Effector CD4-positive, alpha-beta T cell (primary cell): ENCODE measurements at regions not wholly inside any gene's neighbourhood (a gene's known extent, or its start where the extent isn't known, plus 50 kb on each side); places are given as distances from the start of the nearest gene placed in this dataset.

Experiments
- DNase-seq: peaks from one replicate; pipeline ENCODE4 v3.0.0-alpha.2; 2020

DNA sequence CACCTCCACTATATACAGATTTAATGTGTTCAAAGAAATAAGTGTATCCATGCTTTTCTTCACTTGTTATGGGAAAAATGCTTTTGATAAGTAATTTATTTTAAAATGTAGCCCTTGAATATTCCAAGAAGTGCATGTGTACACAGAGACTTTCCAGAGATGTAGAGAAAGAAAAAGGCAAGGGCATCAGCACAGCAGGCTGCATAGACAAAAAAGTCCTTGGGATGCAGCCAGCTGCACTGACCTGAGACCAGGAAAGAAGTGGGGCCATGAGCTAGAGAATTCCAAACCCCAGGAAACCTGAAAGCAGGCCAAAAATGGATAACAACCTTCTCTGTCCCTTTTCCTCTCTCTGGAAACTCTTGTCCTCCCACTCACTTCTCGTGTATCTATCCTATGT lies 51.6 kb upstream of the PRDM8 start:
- DNase-seq, result no peak

DNA sequence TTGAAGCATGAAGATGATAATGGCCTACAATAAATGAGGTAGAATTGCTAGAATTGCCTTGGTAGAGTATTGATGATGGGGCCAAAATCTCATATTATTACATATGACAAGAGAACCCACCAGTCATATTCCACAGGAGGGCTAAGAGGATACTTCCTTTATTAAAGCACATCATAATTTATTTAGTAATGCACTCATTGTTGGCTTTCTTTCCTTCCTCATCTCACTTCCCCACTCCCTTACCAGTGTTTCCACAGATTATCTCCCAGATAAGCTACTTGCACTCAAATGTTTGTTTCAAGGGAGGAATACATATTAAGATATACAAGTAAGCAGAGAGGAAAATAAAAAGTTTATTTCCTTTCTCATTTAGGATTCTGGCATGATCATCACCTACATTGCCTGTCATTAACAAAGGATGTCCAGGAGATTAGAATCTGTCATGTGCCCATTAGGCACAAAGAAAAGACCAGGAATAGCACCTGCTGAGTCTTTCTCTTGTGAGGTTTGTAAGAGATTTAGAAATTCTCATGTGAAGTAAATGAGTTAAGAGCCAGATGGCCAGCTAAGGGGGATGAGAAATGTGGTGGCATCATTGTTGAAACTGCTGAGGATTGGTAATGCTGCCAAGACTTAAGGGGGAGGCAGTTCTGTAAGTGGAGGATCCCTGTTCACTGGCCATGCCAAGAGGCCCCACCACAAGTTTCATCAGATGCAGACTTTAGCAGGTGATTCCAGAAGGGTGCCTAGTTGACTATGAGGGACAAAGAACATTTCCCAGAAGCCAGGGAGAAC lies 52.4 kb upstream of the PRDM8 start:
- no peak for DNase-seq

DNA sequence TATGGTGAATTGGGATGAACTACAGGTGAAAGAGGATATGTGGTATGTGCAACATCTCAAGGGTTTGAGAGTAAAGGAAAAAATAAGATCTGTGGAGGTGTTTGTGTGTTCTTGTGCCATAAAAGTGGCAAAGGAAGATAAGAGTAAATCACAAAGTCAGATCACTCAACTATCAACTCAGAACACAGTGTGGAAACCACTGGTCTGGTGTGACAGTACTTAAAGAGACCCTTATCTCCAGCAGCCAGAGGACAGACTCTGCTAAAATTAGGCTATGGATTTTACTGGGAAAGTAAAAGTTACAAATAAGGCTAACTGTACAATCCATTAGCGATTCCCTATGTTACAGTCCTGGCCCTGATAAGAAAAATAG lies 54.0 kb upstream of the PRDM8 start:
- no peak for DNase-seq

DNA sequence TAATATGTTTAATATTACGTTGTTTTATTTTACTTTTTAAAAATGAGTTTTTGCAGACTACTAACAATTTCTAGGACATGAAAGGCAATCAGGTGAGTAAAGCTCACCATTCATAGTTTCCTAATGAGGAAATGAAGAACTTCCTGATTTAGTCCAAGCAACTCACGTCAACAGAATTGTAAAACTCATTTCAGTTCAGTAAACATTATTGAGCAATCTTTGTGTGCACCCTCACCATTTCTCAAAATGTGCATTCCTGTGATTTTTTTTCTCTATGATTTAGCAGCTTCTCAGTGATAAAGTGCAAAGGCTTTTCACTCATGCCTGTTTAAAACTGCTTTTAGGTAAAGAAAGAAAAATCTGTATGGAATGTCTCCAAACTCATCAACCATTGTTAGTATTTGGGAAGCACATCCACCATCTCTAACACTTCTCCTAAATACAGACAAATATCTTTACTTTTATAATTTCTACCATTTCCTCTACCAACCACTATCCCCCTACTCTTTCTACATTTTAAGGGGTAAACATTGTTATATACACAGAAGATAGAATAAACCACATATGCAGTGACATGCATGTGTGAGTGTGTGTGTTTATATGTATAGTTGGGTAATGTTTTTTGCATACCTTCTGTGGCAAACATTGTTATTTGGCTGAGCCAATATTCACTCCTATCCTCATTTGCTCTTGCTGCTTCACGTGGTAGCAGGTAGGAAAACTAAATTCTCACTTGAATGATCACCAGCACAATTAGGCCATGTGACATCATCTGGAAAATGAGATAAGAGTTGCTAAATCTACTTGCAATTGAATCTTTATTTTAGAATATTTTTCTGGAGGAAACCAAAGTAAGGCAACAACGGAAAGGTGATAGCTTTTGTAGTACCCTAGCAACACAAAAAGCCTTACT lies 54.7 kb upstream of the PRDM8 start:
- DNase-seq, result no peak

DNA sequence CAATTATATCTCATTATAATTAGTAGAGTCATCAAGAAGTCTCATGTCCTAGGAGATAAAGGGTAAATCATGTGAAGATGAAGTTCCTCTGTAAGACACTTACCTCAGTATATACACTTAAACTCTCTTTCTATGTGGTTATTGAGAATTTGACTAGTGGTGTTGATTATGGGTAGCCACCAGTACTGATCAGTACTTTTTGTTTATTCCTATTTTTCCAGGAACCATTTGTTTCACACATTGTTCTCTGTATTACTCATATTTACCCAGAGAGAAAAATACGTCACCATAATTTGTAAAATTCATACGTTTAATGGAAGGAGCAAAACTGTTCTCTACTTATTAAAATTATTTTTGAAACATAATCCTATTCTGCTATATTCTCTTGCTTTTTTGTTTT lies 55.8 kb upstream of the PRDM8 start:
- DNase-seq, result no peak

DNA sequence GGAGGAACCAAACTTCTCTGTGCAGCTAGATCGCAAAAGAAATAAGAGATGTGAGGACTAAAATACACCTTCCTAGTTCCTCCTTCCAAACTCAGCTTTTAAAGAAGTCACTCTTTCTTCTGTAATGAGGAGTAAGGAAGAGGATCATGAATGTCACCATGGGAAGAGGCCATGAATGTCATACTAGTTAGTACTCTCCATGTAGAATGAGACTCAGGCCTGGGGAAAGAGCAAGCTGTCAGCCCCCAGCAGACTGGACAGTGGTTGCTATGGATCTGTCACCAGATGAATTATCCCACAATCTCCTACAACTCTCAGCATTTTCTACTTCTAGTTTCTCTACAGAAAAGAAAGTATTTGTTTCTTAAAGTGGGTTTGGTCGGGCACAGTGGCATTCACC lies 57.1 kb upstream of the PRDM8 start:
- no peak for DNase-seq

DNA sequence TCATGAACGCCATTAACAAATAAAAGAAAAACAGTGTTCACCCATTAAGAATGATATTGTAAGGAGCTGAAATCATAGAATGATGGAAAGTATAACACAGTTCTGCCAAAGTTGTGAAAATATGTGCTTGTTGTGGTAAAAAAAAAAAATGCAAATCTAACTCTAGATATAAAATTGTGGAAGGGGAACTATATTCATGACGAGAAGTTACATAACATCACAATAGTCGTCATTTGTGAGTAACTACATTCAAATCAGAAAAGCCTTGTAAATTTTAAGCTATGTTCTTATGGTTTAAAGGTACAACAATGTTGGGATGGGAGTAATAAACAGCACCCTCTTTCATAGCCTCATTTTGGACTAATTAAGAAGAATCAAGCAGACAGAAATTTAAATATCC lies 57.6 kb upstream of the PRDM8 start:
- DNase-seq, result no peak

DNA sequence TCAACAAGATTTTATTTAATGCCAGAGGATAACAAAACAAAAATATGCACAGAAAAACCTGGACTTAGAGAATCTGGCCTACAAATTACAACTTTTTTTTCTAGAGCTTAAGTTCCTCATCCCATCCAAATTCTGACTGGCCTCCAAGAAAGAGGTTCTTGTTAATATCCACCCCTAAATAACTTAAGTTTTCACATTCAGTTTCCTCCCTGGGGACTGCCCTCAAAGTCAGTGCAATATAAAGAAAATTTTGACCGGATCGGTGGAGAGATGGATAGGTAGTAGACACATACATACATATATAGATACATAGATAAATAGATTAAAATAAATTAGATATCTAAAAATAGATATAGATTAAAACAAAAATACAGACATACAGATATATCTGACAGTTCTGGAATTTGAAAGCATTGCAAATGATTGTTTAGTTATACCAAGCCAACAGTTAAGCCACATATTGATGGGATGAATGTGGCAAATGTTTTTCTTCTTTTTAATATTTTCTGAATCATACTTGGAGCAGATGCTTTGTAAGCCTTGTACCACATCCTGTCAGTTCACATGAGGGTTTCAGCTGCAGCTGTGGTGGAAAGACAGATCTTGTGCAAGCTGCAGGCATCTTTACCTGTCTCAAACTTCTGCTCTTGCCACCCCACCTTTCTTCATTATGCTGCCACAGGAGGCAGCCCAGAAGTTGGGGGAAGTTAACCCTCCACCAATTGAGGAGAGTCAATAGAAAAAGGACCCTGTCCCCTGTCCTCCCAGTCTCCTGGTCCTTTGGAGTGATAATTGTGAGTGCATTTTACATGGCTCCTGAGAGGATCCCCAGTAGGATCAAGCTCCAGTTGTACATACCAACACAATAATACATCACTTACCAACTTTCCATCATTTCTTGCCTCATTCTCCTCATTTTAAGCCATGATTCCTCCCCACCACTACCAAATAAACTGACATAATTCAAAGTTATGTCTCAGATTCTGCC lies 58.5 kb upstream of the PRDM8 start:
- peak; percentile 44 for DNase-seq

DNA sequence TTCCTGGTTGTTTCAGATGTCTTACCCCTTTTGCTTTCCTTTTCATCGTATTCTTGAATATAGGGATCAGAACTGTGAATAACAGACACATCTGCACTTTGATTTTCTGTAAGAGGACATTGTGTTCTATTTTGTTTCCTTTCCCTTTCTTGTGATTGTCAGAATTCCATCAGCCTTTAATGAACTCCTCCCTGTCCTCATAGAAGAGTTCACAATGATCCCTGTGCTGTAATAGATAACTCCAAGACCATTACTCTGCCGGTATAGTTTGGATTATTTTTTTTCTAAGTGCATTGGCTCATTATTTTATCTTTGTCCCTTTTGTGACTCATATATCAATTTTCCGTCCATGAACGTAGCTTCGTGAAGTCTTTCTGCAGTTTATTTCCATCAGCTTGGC lies 59.7 kb upstream of the PRDM8 start:
- no peak for DNase-seq

DNA sequence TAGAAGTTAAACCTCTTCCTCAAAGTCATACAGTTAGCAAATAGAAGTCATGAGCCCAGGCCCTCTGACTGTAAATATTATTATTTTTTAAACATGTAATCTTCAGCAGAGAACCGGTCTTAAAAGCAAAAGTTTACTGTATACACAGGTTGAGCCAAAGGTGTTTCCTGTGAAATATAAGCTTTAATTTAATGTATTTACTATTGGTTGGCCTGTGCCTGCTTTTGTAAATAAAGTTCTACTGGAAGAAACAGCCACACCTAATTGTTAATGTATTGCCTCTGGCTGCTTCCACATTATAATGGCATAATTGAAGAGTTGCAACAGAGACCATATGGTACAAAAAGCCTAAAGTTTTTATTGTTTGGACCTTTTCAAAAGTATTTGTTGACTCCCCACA lies 61.0 kb upstream of the PRDM8 start:
- no peak for DNase-seq

DNA sequence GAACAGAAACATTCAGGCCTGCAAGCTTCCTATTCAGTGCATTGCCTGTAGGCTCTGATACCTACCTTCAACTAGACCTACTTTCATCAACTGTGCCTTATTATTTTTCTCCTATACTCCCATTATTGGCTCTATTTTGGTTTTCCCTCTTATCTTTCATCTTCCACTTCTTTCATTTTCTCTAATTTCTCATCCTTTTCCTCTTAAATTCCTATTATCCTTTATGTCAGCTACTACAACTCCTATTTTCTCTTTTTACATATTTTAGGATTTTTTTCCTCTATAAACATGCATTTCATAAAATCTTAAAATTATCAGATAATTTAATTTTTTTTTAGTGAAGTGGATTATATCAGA lies 61.6 kb upstream of the PRDM8 start:
- no peak for DNase-seq

DNA sequence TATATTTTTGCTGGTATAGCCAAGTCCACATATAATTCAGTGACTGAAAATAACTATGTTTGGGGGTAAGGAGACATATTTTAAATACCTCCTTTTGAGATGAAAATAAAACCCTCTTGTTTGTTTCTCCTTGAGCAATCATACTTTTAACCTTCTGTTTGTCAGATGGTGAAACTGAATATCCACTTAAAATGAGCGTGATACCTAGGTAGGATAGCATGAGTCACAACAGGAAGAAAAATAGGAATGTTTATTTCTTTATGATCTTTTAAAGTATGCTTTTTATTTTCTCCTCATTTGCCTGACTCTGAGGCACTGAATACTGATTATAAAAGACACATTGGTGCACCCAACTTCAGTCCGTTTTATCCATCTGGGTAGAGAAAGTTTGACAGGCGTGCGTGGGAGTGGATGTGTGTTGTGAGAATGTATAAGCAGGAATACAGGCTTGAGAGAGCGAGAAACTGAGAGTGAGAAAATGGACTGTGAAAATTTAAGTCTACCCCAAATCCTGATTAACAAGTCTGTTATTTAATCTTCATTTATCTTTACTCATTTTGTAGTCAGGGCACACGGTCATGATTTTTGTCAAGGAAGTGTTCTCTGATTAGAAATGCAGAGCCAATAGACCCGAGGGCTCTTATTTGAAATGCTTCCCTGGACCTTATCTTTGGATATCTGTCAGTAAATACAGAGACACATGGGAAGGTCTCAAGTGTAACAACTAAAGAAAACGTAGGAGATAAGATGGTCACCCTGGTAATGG lies 62.1 kb upstream of the ANTXR2 start:
- no peak for DNase-seq

DNA sequence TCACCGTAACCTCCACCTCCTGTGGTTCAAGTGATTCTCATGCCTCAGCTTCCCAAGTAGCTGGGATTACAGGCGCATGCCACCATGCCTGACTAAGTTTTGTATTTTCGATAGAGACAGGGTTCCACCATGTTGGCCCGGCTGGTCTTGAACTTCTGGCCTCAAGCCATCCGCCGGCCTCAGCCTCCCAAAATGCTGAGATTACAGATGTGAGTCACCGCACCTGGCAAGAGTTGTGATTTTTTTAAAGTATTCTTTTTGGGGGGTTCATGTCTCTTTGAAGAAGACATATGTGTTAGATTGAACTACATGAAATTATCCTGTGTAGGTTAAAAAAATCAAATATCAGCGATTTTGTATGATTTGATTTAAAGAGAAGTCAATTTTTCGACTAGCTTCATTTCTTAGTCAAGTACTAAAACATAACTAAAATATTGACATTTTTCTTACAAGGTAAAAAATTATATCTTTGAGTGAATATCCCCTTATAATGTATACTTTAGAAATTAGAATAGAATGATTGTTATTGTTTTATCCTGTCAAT lies 60.3 kb upstream of the ANTXR2 start:
- DNase-seq, result no peak

DNA sequence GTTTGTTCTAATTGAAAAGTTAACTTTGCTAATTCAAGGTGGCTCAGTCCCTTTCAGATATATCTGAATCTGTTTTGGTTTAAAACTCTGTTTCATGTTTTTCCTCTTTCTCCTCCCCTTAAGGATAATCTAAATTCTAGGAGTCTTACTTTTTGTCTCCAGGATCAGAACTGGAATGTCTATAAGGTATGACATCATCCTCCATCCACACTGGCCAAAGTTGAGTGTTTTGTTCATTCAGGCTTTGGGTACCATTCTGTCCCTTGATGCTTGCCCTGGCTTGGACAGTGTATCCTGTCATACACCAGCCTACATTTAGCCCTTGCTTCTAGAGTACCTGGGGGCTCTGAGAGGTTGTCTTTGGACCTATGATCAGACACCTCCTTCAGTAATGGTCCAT lies 56.8 kb upstream of the ANTXR2 start:
- no peak for DNase-seq

DNA sequence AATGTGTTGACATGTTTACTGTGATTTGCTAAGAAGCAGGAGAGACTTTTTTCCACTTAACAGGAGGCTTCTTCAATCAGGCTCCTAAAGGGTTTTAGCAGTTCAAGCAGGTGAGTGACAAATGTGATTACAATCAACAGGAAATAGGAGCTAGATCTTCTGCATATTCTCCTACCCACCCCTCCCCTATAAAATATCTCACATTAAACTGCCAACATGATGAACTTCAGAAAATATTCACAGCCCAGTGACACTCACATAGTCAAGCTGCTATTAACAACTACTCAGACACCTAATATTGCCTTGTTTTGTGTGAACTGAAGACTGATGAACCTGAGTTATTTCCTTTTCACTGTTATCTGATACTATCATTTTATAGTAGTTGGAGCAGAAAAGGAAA lies 55.9 kb upstream of the ANTXR2 start:
- DNase-seq, result no peak

DNA sequence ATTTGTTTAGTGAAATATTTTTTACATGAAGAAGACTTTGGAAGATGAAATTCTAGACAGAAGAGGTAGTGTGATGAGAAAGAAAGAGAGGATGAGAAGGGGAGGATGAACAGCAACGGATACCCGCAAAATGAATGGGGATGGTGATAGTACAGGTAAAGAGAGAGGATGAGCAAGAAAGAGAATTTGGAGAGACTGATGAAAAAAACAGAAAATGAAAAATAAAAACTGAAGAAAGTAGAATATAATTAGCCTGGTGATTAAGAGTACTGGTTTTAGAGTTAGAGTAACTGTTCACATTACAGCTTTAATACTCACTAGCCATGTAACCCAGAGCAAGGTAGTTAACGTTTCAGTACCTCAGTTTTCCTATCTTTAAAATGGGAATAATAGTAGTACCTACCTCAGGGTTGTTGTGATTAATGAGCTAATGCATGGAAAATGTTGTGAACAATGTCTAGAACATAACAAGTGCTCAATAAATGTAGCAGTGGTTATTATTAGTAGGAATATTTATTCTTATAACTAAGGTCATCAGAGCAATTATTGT lies 54.9 kb upstream of the ANTXR2 start:
- no peak for DNase-seq

DNA sequence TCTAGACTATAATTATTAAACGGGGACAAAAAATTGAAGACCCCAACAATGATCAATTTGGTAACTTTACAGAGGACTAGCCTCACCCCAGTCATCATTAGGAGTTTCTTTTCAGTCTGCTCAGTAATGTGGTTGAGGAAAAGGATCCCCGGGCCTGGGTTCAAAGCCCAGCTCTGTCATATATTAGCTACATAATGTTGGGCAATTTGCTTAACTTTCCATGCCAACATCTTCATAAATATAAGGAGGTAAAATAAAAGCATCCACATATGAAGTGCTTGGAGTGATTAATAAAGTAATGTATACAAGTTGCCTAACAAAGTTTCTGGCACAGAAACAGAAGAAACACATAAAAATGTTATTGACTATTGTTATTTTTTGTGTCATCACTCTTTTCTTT lies 53.4 kb upstream of the ANTXR2 start:
- DNase-seq, result no peak

DNA sequence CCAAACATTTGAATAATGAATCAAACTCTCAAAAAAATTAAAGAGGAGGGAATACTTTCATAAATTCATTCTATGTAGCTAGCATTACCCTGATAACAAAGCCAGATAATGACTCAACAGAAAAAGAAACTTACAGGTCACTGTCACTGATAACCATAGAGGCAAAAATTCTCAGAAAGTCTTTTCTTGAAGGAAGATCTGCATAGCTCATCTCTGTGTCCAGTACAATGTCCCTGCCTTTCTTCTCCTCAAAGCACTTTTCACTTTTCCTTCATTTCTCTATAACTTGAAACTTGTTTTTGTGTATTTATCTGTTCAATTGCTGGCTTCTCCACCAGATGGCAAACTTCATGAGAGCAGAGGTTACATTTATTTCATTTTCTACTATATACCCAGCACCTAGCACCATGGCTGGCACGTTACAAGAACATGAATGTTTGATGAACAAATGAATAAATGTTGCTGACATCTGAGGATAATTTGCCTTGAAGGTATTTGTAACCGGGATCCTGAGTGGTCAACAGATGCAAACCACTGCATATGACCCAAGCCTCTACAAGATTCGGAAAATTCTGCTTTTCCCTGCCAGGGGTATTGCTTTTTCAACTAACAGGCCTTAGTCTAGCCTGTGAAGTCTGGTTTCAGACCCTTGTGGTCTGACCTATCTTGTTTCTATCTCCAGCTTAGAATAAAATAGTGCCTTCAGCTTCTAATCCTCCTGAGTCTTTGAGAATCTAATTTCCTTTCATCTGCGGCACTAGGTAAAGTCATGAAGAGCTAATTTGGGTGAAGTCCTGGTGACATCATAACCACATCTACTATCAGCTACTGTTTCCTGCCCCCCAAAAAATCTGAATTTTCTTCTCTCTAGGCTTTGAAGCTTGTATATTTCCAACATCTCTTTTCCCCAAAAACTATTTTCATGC lies 52.5 kb upstream of the ANTXR2 start:
- peak; percentile 10 for DNase-seq

DNA sequence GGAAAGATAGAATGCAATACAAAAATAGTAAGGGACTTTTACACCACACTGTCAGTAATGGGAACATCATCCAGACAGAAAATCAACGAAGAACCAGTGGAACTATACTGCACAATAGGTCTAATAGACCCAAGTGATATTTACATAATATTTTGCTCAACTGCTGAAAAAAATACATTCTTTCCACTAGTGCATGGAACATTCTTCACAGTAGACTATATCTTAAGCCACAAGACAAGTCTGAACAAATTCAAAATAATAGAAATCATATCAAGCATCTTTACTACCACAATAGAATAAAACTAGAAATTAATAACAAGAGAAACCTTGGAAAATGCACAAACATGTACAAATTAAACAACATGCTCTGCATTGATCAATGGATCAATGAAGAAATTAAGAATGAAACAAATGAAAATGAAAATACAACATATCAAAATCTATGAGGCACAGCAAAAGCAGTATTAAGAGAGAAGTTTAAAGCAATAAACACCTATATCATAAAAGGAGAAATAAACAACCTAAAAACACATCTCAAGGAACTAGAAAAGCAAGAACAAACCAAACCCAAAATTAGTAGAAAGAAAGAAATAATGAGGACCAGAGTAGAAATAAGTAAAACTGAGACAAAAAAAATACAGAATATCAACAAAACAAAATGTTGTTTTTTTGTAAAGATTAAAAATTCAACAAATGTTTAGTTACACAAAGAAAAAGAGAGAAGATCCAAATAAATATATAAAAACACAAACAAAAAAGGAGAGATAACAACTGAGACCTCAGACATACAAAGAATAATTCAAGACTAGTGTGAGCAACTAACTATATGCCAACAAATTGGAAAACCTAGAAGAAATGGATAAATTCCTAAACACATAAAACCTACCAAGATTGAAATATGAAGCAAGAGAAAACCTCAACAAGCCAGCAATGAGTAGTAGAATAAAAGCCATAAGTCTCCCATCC lies 51.5 kb upstream of the ANTXR2 start:
- no peak for DNase-seq
